ENCODE measurements at regions not wholly inside any gene's neighbourhood (a gene's known extent, or its start where the extent isn't known, plus 50 kb on each side); places are given as distances from the start of the nearest gene placed in this dataset.
A peak's percentile ranks its signal among the peaks of the same experiment; 100 is the strongest.

- H3K4me2 ChIP-seq (ENCODE audit: low read length): no peak overlapping the region
Observed at GRCh38 chr13:61830475-61830874, 414.8 kb upstream of the PCDH20 start.

GRCh38 chr13:61824168-61824567 is 408.5 kb upstream of the PCDH20 start:
- Histone ChIP-seq H3K79me2 (ENCODE audit: low read length) (no peaks in the 10 kb centered on the region), H3K4me1 (ENCODE audit: low read length) (no peaks in the 10 kb centered on the region), H3K36me3 (replicated peaks; ENCODE audit: low read depth, low read length) (no peaks in the 10 kb centered on the region), H3K9me3 (ENCODE audit: insufficient read depth, low read length) (no peaks in the 10 kb centered on the region), H4K20me1 (ENCODE audit: insufficient read depth, low read length) (no peaks in the 10 kb centered on the region), H3K27me3 (ENCODE audit: low read depth, low read length) (no peaks in the 10 kb centered on the region), H3K4me3 (ENCODE audit: low read length) (no peak overlapping the region), H3K4me2 (ENCODE audit: low read length) (no peak overlapping the region), H3K9ac (ENCODE audit: low read length) (no peak overlapping the region), H2AFZ (ENCODE audit: low read depth, low read length) (no peak overlapping the region), H3K27ac (ENCODE audit: low read length) (no peak overlapping the region)
- TF ChIP-seq CTCF (IDR thresholded peaks at IDR 0.05; ENCODE audit: low read depth, low read length) (no peak), EZH2phosphoT487 (IDR thresholded peaks at IDR 0.05; ENCODE audit: low read depth) (no peak)

More at GRCh38 chr13:61830475-61830874, 414.8 kb upstream of the PCDH20 start:
- Histone ChIP-seq H3K9me3 (ENCODE audit: insufficient read depth, low read length) (no peaks in the 10 kb centered on the region), H4K20me1 (ENCODE audit: insufficient read depth, low read length) (no peaks in the 10 kb centered on the region), H3K4me1 (ENCODE audit: low read length) (no peaks in the 10 kb centered on the region), H2AFZ (ENCODE audit: low read depth, low read length) (0 out of 2 replicates have a peak overlapping the region, but pooled peaks have one; percentile 29), H3K9ac (ENCODE audit: low read length) (no peak overlapping the region), H3K27ac (ENCODE audit: low read length) (no peak overlapping the region), H3K27me3 (ENCODE audit: low read depth, low read length) (no peaks in the 10 kb centered on the region), H3K79me2 (ENCODE audit: low read length) (no peaks in the 10 kb centered on the region), H3K36me3 (replicated peaks; ENCODE audit: low read depth, low read length) (no peaks in the 10 kb centered on the region), H3K4me3 (ENCODE audit: low read length) (no peak overlapping the region)
- TF ChIP-seq EZH2phosphoT487 (IDR thresholded peaks at IDR 0.05; ENCODE audit: low read depth): no peak
- no peak for TF ChIP-seq CTCF (IDR thresholded peaks at IDR 0.05; ENCODE audit: low read depth, low read length)

- Histone ChIP-seq H3K9me3 (ENCODE audit: insufficient read depth, low read length) (no peaks in the 10 kb centered on the region), H3K4me3 (ENCODE audit: low read length) (no peak overlapping the region), H3K36me3 (replicated peaks; ENCODE audit: low read depth, low read length) (no peaks in the 10 kb centered on the region), H3K27me3 (ENCODE audit: low read depth, low read length) (no peaks in the 10 kb centered on the region), H3K79me2 (ENCODE audit: low read length) (no peaks in the 10 kb centered on the region), H3K27ac (ENCODE audit: low read length) (no peak overlapping the region), H3K4me2 (ENCODE audit: low read length) (no peak overlapping the region), H4K20me1 (ENCODE audit: insufficient read depth, low read length) (no peaks in the 10 kb centered on the region), H3K9ac (ENCODE audit: low read length) (no peak overlapping the region), H2AFZ (ENCODE audit: low read depth, low read length) (no peak overlapping the region), H3K4me1 (ENCODE audit: low read length) (no peaks in the 10 kb centered on the region)
- no peak for TF ChIP-seq CTCF (IDR thresholded peaks at IDR 0.05; ENCODE audit: low read depth, low read length)
- TF ChIP-seq EZH2phosphoT487 (IDR thresholded peaks at IDR 0.05; ENCODE audit: low read depth): no peak
Observed at GRCh38 chr13:61812286-61812685, 396.6 kb upstream of the PCDH20 start.

- Histone ChIP-seq H3K9ac (ENCODE audit: low read length) (no peak overlapping the region), H3K9me3 (ENCODE audit: insufficient read depth, low read length) (no peaks in the 10 kb centered on the region), H4K20me1 (ENCODE audit: insufficient read depth, low read length) (no peaks in the 10 kb centered on the region), H2AFZ (ENCODE audit: low read depth, low read length) (no peak overlapping the region), H3K4me1 (ENCODE audit: low read length) (no peaks in the 10 kb centered on the region), H3K27ac (ENCODE audit: low read length) (no peak overlapping the region), H3K36me3 (replicated peaks; ENCODE audit: low read depth, low read length) (no peaks in the 10 kb centered on the region), H3K4me3 (ENCODE audit: low read length) (no peak overlapping the region), H3K79me2 (ENCODE audit: low read length) (no peaks in the 10 kb centered on the region), H3K4me2 (ENCODE audit: low read length) (no peak overlapping the region), H3K27me3 (ENCODE audit: low read depth, low read length) (no peaks in the 10 kb centered on the region)
- TF ChIP-seq EZH2phosphoT487 (IDR thresholded peaks at IDR 0.05; ENCODE audit: low read depth): no peak
- no peak for TF ChIP-seq CTCF (IDR thresholded peaks at IDR 0.05; ENCODE audit: low read depth, low read length)
Observed at GRCh38 chr13:61810065-61810464, 394.4 kb upstream of the PCDH20 start.
